Osteocyte (in vitro differentiated cells): ENCODE measurements at regions not wholly inside any gene's neighbourhood (a gene's known extent, or its start where the extent isn't known, plus 50 kb on each side); places are given as distances from the start of the nearest gene placed in this dataset.

Source experiments
- DNase-seq: peaks from one replicate; pipeline ENCODE4 v3.0.0; 2021; ENCODE audit warnings: mixed read lengths; ENCODE audit not compliant: unreplicated experiment; ENCODE audit errors: extremely low spot score
- H3K27ac Mint-ChIP-seq: one replicate; pipeline ENCODE4 v1.8.0; 2021; ENCODE audit warnings: mild to moderate bottlenecking, mixed read lengths; ENCODE audit not compliant: unreplicated experiment
- H3K27me3 Mint-ChIP-seq: one replicate; pipeline ENCODE4 v1.8.0; 2021; ENCODE audit warnings: mixed read lengths; ENCODE audit not compliant: unreplicated experiment
- H3K36me3 Mint-ChIP-seq: one replicate; pipeline ENCODE4 v1.8.0; 2021; ENCODE audit warnings: mixed read lengths; ENCODE audit not compliant: unreplicated experiment
- H3K4me1 Mint-ChIP-seq: one replicate; pipeline ENCODE4 v1.8.0; 2021; ENCODE audit warnings: mixed read lengths; ENCODE audit not compliant: unreplicated experiment
- H3K4me3 Mint-ChIP-seq: one replicate; pipeline ENCODE4 v1.8.0; 2021; ENCODE audit warnings: mild to moderate bottlenecking, moderate library complexity, mixed read lengths; ENCODE audit not compliant: unreplicated experiment
- H3K9me3 Mint-ChIP-seq: one replicate; pipeline ENCODE4 v1.8.0; 2021; ENCODE audit warnings: mixed read lengths; ENCODE audit not compliant: unreplicated experiment
- CTCF ChIP-seq: fragments of 200-600 bp; sonication (generic); IDR thresholded peaks from 2 replicates; pipeline ENCODE4 v1.5.0; 2021; ENCODE audit warnings: antibody characterized with exemption, mild to moderate bottlenecking, moderate library complexity

GRCh38 chr14:97706819-97707218 lies 909.6 kb downstream of the VRK1 start:
- Mint-ChIP-seq H3K4me3 (no peak overlapping the region), H3K36me3 (no peaks in the 10 kb centered on the region), H3K4me1 (no peaks in the 10 kb centered on the region), H3K27me3 (no peaks in the 10 kb centered on the region), H3K27ac (no peak overlapping the region), H3K9me3 (peaks cover 66% of the 10 kb centered on the region)
- DNase-seq: no peak
- no peak for TF ChIP-seq CTCF

- H3K36me3 Mint-ChIP-seq: no peaks in the 10 kb centered on the region
- H3K4me1 Mint-ChIP-seq: no peaks in the 10 kb centered on the region
- peaks cover 71% of the 10 kb centered on the region for H3K9me3 Mint-ChIP-seq
- no peak overlapping the region for H3K27ac Mint-ChIP-seq
- no peaks in the 10 kb centered on the region for H3K27me3 Mint-ChIP-seq
- no peak for TF ChIP-seq CTCF
- H3K4me3 Mint-ChIP-seq: no peak overlapping the region
- DNase-seq: no peak
Measured at GRCh38 chr14:97707603-97708002, 910.4 kb downstream of the VRK1 start.

- no peaks in the 10 kb centered on the region for H3K4me1 Mint-ChIP-seq
- no peak for TF ChIP-seq CTCF
- H3K4me3 Mint-ChIP-seq: no peak overlapping the region
- no peaks in the 10 kb centered on the region for H3K27me3 Mint-ChIP-seq
- no peak overlapping the region for H3K27ac Mint-ChIP-seq
- DNase-seq: no peak
- peaks cover 61% of the 10 kb centered on the region for H3K9me3 Mint-ChIP-seq
- H3K36me3 Mint-ChIP-seq: no peaks in the 10 kb centered on the region
Measured at GRCh38 chr14:97709552-97709951, 912.4 kb downstream of the VRK1 start.

GRCh38 chr14:97710726-97711125 lies 913.5 kb downstream of the VRK1 start:
- H3K9me3 Mint-ChIP-seq: peaks cover 59% of the 10 kb centered on the region
- no peaks in the 10 kb centered on the region for H3K4me1 Mint-ChIP-seq
- TF ChIP-seq CTCF: no peak

GRCh38 chr14:97712471-97712870 lies 915.3 kb downstream of the VRK1 start:
- H3K36me3 Mint-ChIP-seq: no peaks in the 10 kb centered on the region
- TF ChIP-seq CTCF: no peak
- H3K27ac Mint-ChIP-seq: no peak overlapping the region
- no peaks in the 10 kb centered on the region for H3K4me1 Mint-ChIP-seq
- H3K4me3 Mint-ChIP-seq: no peak overlapping the region
- H3K9me3 Mint-ChIP-seq: peaks cover 57% of the 10 kb centered on the region
- DNase-seq: no peak
- no peaks in the 10 kb centered on the region for H3K27me3 Mint-ChIP-seq

More at GRCh38 chr14:97710726-97711125, 913.5 kb downstream of the VRK1 start:
- H3K4me3 Mint-ChIP-seq: no peak overlapping the region
- H3K27ac Mint-ChIP-seq: no peak overlapping the region
- no peak for DNase-seq
- no peaks in the 10 kb centered on the region for H3K36me3 Mint-ChIP-seq
- no peaks in the 10 kb centered on the region for H3K27me3 Mint-ChIP-seq
